A673 (cell line): ENCODE measurements at regions not wholly inside any gene's neighbourhood (a gene's known extent, or its start where the extent isn't known, plus 50 kb on each side); places are given as distances from the start of the nearest gene placed in this dataset.

Source experiments
- CTCF ChIP-seq: fragments of 300-800, 200-600 bp; sonication (generic); conservative IDR thresholded peaks from 2 replicates; pipeline ENCODE4 v1.5.1; 2017; ENCODE audit warnings: low read depth, mild to moderate bottlenecking, antibody characterized with exemption, low read length, moderate library complexity, mixed read lengths
- EZH2 ChIP-seq: fragments of 200-600 bp; sonication (generic); IDR thresholded peaks from 2 replicates; pipeline ENCODE4 v1.6.1; 2017; ENCODE audit warnings: borderline replicate concordance, low read depth, mild to moderate bottlenecking, mixed read lengths, antibody characterized with exemption, low read length; ENCODE audit not compliant: poor library complexity, severe bottlenecking

GRCh38 chr3:65284546-65284945 is 596.7 kb upstream of the ADAMTS9 start:
- TF ChIP-seq CTCF (no peak), EZH2 (no peak)
